HCT116 (cell line): ENCODE measurements at regions not wholly inside any gene's neighbourhood (a gene's known extent, or its start where the extent isn't known, plus 50 kb on each side); places are given as distances from the start of the nearest gene placed in this dataset.

ENCODE experiments used
- ATAC-seq: fragments of 200-7000 bp; cut with Tn5 transposase; 2 replicates; pipeline ENCODE4 v1.9.1; 2020; ENCODE audit warnings: mild to moderate bottlenecking, moderate library complexity
- BruUV-seq: library from RNA; stranded (reverse); fragments of 400-500 nt; replicated peaks from 2 replicates; lab custom pipeline; 2021; lab: Mats Ljungman, UMichigan
- CTCF ChIA-PET: fragments of 300-600 bp; sonication (Branson Sonifier 250); formaldehyde crosslinking; loops from one replicate; lab custom pipeline; 2021; ENCODE audit warnings: antibody characterized with exemption; lab: Charles Lee
- POLR2A ChIA-PET: fragments of 300-600, 350-600 bp; sonication (Branson Sonifier 250); formaldehyde crosslinking; loops from one replicate; lab custom pipeline; 2021; ENCODE audit warnings: antibody characterized with exemption; lab: Charles Lee
- RAD21 ChIA-PET, 2 experiments: fragments of 300-600 bp; sonication (Branson Sonifier 250); formaldehyde crosslinking; loops; one replicate each; lab custom pipeline; 2023; ENCODE audit warnings: low total read pairs in 2 of 2; ENCODE audit not compliant: uncharacterized antibody in 2 of 2, unreplicated experiment in 2 of 2, low non-redundant PET in 1 of 2; lab: Charles Lee
- DNase-seq: peaks from one replicate; pipeline ENCODE4 v3.0.0-alpha.2; 2010; ENCODE audit warnings: low read depth, low spot score
- H2AFZ ChIP-seq: fragments of 200-600 bp; shearing (Covaris generic), sonication (generic); 2 replicates; pipeline ENCODE4 v1.6.1; 2017; ENCODE audit warnings: low read depth, mixed run types, mixed read lengths, antibody characterized with exemption, low read length; ENCODE audit not compliant: poor library complexity, severe bottlenecking
- H3K27ac ChIP-seq: 2 replicates; pipeline ENCODE4 v1.5.1; 2012; ENCODE audit warnings: low read depth, low read length
- H3K27me3 ChIP-seq: fragments of 200-600 bp; sonication (generic); 2 replicates; pipeline ENCODE4 v1.6.1; 2016; ENCODE audit warnings: mixed run types, low read length, mixed read lengths; ENCODE audit not compliant: insufficient read depth
- H3K36me3 ChIP-seq, 2 experiments: fragments of 200-500 bp in 1 of 2; fragments of 200-600 bp in 1 of 2; sonication (Bioruptor generic) in 1 of 2; sonication (generic) in 1 of 2; 2 replicates each; pipeline versions ENCODE4 v1.5.1 to v1.6.1; 2014 to 2016; ENCODE audit warnings: low read length in 2 of 2, inconsistent platforms in 1 of 2, mixed read lengths in 1 of 2, mixed run types in 1 of 2; ENCODE audit not compliant: insufficient read depth in 2 of 2, control insufficient read depth in 1 of 2
- H3K4me1 ChIP-seq, 2 experiments: fragments of 200-600 bp in 1 of 2; sonication (generic) in 1 of 2; 2 replicates each; pipeline versions ENCODE4 v1.5.1 to v1.6.1; 2012 to 2017; ENCODE audit warnings: low read length in 2 of 2, inconsistent platforms in 1 of 2, mild to moderate bottlenecking in 1 of 2, mixed read lengths in 1 of 2, mixed run types in 1 of 2, moderate library complexity in 1 of 2; ENCODE audit not compliant: insufficient read depth in 2 of 2, control insufficient read depth in 1 of 2
- H3K4me2 ChIP-seq: fragments of 200-600 bp; sonication (generic); 2 replicates; pipeline ENCODE4 v1.6.1; 2017; ENCODE audit warnings: mixed run types, low read length, mixed read lengths
- H3K4me3 ChIP-seq, 2 experiments: fragments of 200-600 bp in 1 of 2; sonication (generic) in 1 of 2; replicated peaks in 1 of 2; 2 replicates each; pipeline ENCODE4 v1.5.1; 2011 to 2016; ENCODE audit warnings: low read length in 2 of 2, control low read depth in 1 of 2, low read depth in 1 of 2, mild to moderate bottlenecking in 1 of 2, mixed read lengths in 1 of 2, mixed run types in 1 of 2
- H3K79me2 ChIP-seq: fragments of 200-600 bp; sonication (generic); 2 replicates; pipeline ENCODE4 v1.6.1; 2017; ENCODE audit warnings: mild to moderate bottlenecking, mixed run types, low read length, moderate library complexity, mixed read lengths; ENCODE audit not compliant: insufficient read depth
- H3K9ac ChIP-seq: fragments of 200-600 bp; sonication (generic); 2 replicates; pipeline ENCODE4 v1.6.1; 2016; ENCODE audit warnings: low read length, mixed read lengths
- H3K9me2 ChIP-seq: fragments of 200-600 bp; sonication (generic), shearing (Covaris generic); 2 replicates; pipeline ENCODE4 v1.6.1; 2017; ENCODE audit warnings: mixed run types, mild to moderate bottlenecking, moderate library complexity; ENCODE audit not compliant: insufficient read depth
- H3K9me3 ChIP-seq, 2 experiments: fragments of 200-500 bp in 1 of 2; fragments of 200-600 bp in 1 of 2; sonication (Bioruptor generic) in 1 of 2; sonication (generic) in 1 of 2; 2 replicates each; pipeline ENCODE4 v1.6.1; 2014 to 2017; ENCODE audit warnings: low read length in 2 of 2, mixed read lengths in 2 of 2, inconsistent platforms in 1 of 2, low read depth in 1 of 2, mild to moderate bottlenecking in 1 of 2, mixed run types in 1 of 2, moderate library complexity in 1 of 2; ENCODE audit not compliant: control insufficient read depth in 1 of 2, insufficient read depth in 1 of 2
- H4K20me1 ChIP-seq: fragments of 200-600 bp; sonication (generic), shearing (Covaris generic); 2 replicates; pipeline ENCODE4 v1.6.1; 2017; ENCODE audit warnings: mixed run types, mild to moderate bottlenecking, moderate library complexity; ENCODE audit not compliant: insufficient read depth
- ATF3 ChIP-seq: IDR thresholded peaks from 2 replicates; pipeline ENCODE4 v1.6.1; 2012
- CBX3 ChIP-seq: IDR thresholded peaks from 2 replicates; pipeline ENCODE4 v1.6.1; 2012; ENCODE audit warnings: low read depth
- CEBPB ChIP-seq: IDR thresholded peaks from 2 replicates; pipeline ENCODE4 v1.6.1; 2012; ENCODE audit warnings: low read depth
- EGR1 ChIP-seq: IDR thresholded peaks from 2 replicates; pipeline ENCODE4 v1.6.1; 2012; ENCODE audit warnings: low read depth
- ELF1 ChIP-seq: IDR thresholded peaks from 2 replicates; pipeline ENCODE4 v1.6.1; 2012; ENCODE audit warnings: low read depth, borderline replicate concordance
- EZH2 ChIP-seq: fragments of 200-600 bp; sonication (generic); IDR thresholded peaks from 2 replicates; pipeline ENCODE4 v1.6.1; 2017; ENCODE audit warnings: antibody characterized with exemption, mixed run types
- EZH2phosphoT487 ChIP-seq: fragments of 200-600 bp; IDR thresholded peaks from 2 replicates; pipeline ENCODE4 v1.6.1; 2018; ENCODE audit warnings: antibody characterized with exemption, borderline replicate concordance
- FOSL1 ChIP-seq: IDR thresholded peaks from 2 replicates; pipeline ENCODE4 v1.6.1; 2012; ENCODE audit warnings: low read depth
- JUND ChIP-seq: IDR thresholded peaks from 2 replicates; pipeline ENCODE4 v1.6.1; 2012
- POLR2AphosphoS5 ChIP-seq: IDR thresholded peaks from 2 replicates; pipeline ENCODE4 v1.6.1; 2011; ENCODE audit warnings: mild to moderate bottlenecking, low read depth, low read length, moderate library complexity
- SP1 ChIP-seq: IDR thresholded peaks from 2 replicates; pipeline ENCODE4 v1.6.1; 2012; ENCODE audit warnings: low read depth
- SRF ChIP-seq: IDR thresholded peaks from 2 replicates; pipeline ENCODE4 v1.6.1; 2012; ENCODE audit warnings: low read depth
- TCF7L2 ChIP-seq: IDR thresholded peaks from 2 replicates; pipeline ENCODE4 v1.7.0; 2011; ENCODE audit warnings: borderline replicate concordance, inconsistent platforms; ENCODE audit not compliant: insufficient read depth, insufficient read length; ENCODE audit errors: extremely low read depth
- YY1 ChIP-seq: IDR thresholded peaks from 2 replicates; pipeline ENCODE4 v1.6.1; 2011; ENCODE audit warnings: low read length, low read depth, moderate library complexity, mild to moderate bottlenecking; ENCODE audit not compliant: insufficient replicate concordance; ENCODE audit errors: extremely low read depth
- ZBTB33 ChIP-seq: IDR thresholded peaks from 2 replicates; pipeline ENCODE4 v1.6.1; 2011; ENCODE audit warnings: mild to moderate bottlenecking, low read length, moderate library complexity; ENCODE audit not compliant: insufficient replicate concordance; ENCODE audit errors: extremely low read depth
- ZFX ChIP-seq: fragments of 450-650 bp; IDR thresholded peaks from 2 replicates; pipeline ENCODE4 v1.6.1; 2017
- ZNF274 ChIP-seq: fragments of 200-500 bp; sonication (Bioruptor generic); IDR thresholded peaks from 2 replicates; pipeline ENCODE4 v1.6.1; 2014; ENCODE audit warnings: mild to moderate bottlenecking, low read depth, low read length, inconsistent platforms
- intact Hi-C: fragments of 100-400 bp; cut with micrococcal nuclease; formaldehyde crosslinking; loops from 2 replicates; pipeline ENCODE4 v1.10.0; 2022
- TF ChIP-seq, protein P1 (sequence below): IDR thresholded peaks from 2 replicates; pipeline ENCODE4 v1.6.1; 2012; ENCODE audit warnings: low read depth

DNA sequence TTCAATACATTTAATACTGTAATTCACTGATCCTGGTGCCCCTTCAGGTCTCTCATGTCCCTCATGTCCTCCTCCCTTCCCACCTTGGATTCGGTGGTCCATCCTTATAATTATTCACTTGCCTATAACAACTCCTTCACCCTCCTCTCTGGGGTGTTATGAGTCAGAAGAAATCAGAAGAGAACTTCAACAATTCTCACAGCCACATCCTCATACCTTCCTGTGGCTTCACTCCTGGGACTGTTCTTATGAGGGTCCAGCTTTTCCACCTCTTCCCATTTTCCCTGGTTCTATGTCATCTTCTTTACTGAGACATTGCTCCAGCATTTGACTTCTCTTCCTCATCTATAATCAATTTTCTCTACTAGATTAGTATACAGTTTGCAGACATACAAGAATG lies 406.1 kb downstream of the NR2F1-AS1 start:
- Histone ChIP-seq H3K9me3 (no peaks in the 10 kb centered on the region), H2AFZ (no peak overlapping the region), H3K27me3 (no peaks in the 10 kb centered on the region), H3K9ac (no peak overlapping the region), H3K4me1 (peaks cover 0 to 6% of the 10 kb centered on the region in 2 experiments; a peak in 1 of 4 replicates), H3K36me3 (no peaks in the 10 kb centered on the region), H3K9me2 (no peaks in the 10 kb centered on the region), H4K20me1 (no peaks in the 10 kb centered on the region)
- RAD21 ChIA-PET: no interaction called here
- TF ChIP-seq ATF3 (no peak), EGR1 (no peak), JUND (no peak), SRF (no peak), TCF7L2 (no peak), CBX3 (no peak), EZH2phosphoT487 (no peak), POLR2AphosphoS5 (no peak), SP1 (no peak), FOSL1 (no peak), ZNF274 (no peak), CEBPB (no peak), ZFX (no peak), EZH2 (no peak), ELF1 (no peak), YY1 (no peak), ZBTB33 (no peak)
- TF ChIP-seq, protein P1, sequence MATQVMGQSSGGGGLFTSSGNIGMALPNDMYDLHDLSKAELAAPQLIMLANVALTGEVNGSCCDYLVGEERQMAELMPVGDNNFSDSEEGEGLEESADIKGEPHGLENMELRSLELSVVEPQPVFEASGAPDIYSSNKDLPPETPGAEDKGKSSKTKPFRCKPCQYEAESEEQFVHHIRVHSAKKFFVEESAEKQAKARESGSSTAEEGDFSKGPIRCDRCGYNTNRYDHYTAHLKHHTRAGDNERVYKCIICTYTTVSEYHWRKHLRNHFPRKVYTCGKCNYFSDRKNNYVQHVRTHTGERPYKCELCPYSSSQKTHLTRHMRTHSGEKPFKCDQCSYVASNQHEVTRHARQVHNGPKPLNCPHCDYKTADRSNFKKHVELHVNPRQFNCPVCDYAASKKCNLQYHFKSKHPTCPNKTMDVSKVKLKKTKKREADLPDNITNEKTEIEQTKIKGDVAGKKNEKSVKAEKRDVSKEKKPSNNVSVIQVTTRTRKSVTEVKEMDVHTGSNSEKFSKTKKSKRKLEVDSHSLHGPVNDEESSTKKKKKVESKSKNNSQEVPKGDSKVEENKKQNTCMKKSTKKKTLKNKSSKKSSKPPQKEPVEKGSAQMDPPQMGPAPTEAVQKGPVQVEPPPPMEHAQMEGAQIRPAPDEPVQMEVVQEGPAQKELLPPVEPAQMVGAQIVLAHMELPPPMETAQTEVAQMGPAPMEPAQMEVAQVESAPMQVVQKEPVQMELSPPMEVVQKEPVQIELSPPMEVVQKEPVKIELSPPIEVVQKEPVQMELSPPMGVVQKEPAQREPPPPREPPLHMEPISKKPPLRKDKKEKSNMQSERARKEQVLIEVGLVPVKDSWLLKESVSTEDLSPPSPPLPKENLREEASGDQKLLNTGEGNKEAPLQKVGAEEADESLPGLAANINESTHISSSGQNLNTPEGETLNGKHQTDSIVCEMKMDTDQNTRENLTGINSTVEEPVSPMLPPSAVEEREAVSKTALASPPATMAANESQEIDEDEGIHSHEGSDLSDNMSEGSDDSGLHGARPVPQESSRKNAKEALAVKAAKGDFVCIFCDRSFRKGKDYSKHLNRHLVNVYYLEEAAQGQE: no peak
- TF ChIP-seq, all 23 proteins: peak for 0
- no TSS peak for BruUV-seq
- intact Hi-C loops: no loop called here
- ATAC-seq (no peak), DNase-seq (no peak)
- Histone ChIP-seq H3K79me2 (no peaks in the 10 kb centered on the region), H3K27ac (no peak overlapping the region), H3K4me3 (no peak overlapping the region), H3K4me2 (no peak overlapping the region)
- ChIA-PET CTCF (no interaction called here), POLR2A (interaction anchor here (1.3 to 2.2 kb wide), 2 partner anchors 10 to 13 kb away, joined by 3 to 5 read pairs; no protein-coding TSS in a partner anchor)
